Neural cell (in vitro differentiated cells): ENCODE measurements at regions not wholly inside any gene's neighbourhood (a gene's known extent, or its start where the extent isn't known, plus 50 kb on each side); places are given as distances from the start of the nearest gene placed in this dataset.

Experiments used
- CTCF ChIP-seq: fragments of 450-650 bp; IDR thresholded peaks from 2 replicates; pipeline ENCODE4 v1.5.1; 2014; ENCODE audit warnings: antibody characterized with exemption, mild to moderate bottlenecking, moderate library complexity; ENCODE audit not compliant: poor library complexity, severe bottlenecking
- EP300 ChIP-seq: fragments of 450-650 bp; conservative IDR thresholded peaks from 2 replicates; pipeline ENCODE4 v1.6.1; 2014; ENCODE audit warnings: antibody characterized with exemption, mild to moderate bottlenecking, moderate library complexity; ENCODE audit not compliant: poor library complexity, severe bottlenecking
- MXI1 ChIP-seq: fragments of 450-650 bp; conservative IDR thresholded peaks from 2 replicates; pipeline ENCODE4 v1.6.1; 2014; ENCODE audit warnings: antibody characterized with exemption, mild to moderate bottlenecking; ENCODE audit not compliant: poor library complexity, severe bottlenecking
- POLR2AphosphoS5 ChIP-seq: IDR thresholded peaks from 2 replicates; pipeline ENCODE4 v1.6.1; 2012
- REST ChIP-seq: IDR thresholded peaks from 2 replicates; pipeline ENCODE4 v1.6.1; 2012; ENCODE audit warnings: borderline replicate concordance

- TF ChIP-seq CTCF (no peak), POLR2AphosphoS5 (no peak), MXI1 (no peak), REST (no peak), EP300 (no peak)
Measured at GRCh38 chr4:33448948-33449347, 2728.8 kb downstream of the PCDH7 start.
